ENCODE measurements at regions not wholly inside any gene's neighbourhood (a gene's known extent, or its start where the extent isn't known, plus 50 kb on each side); places are given as distances from the start of the nearest gene placed in this dataset.
"Not testable (repeated sequence)": the region's sequence is repeated elsewhere in the genome, so short reads cannot be mapped to it uniquely, and the experiment has no call there.

GRCh38 chr2:179385756-179386155 lies 121.1 kb upstream of the SESTD1 start:
- H3K27me3 Mint-ChIP-seq; H3K9me3 Mint-ChIP-seq; H3K4me1 Mint-ChIP-seq; H3K4me3 Mint-ChIP-seq; ATAC-seq (ENCODE audit: low read depth); H3K36me3 Mint-ChIP-seq; DNase-seq (ENCODE audit: low spot score in 2 of 2); H3K27ac Mint-ChIP-seq: not testable (repeated sequence)

DNA sequence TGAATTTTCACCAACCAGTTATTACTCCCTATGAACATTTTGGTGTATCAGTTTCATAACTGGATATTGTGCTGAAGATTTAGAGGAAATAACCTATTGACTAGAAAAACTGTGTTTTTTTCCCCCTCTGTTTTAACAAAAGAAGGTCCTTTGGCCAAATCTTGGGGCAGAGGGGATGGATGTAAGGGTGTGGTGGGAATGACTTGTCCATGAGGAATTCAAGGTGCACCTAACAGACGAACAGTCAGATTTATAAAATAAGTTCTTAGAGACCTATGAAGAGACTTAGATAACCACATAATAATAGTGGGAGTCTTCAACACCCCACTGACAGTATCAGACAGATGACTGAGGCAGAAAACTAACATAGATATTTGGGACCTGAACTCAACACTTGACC lies 119.3 kb upstream of the SESTD1 start:
- no peak overlapping the region for H3K4me3 Mint-ChIP-seq
- H3K4me1 Mint-ChIP-seq: no peaks in the 10 kb centered on the region
- no peaks in the 10 kb centered on the region for H3K9me3 Mint-ChIP-seq
- no peak for DNase-seq (ENCODE audit: low spot score in 2 of 2)
- ATAC-seq (ENCODE audit: low read depth): no peak
- peaks cover 2% of the 10 kb centered on the region for H3K36me3 Mint-ChIP-seq
- H3K27ac Mint-ChIP-seq: no peak overlapping the region
- peaks cover 5% of the 10 kb centered on the region for H3K27me3 Mint-ChIP-seq

- H3K4me1 Mint-ChIP-seq: no peaks in the 10 kb centered on the region
- no peak for ATAC-seq (ENCODE audit: low read depth)
- H3K27ac Mint-ChIP-seq: no peak overlapping the region
- H3K27me3 Mint-ChIP-seq: peaks cover 7% of the 10 kb centered on the region
- no peak overlapping the region for H3K4me3 Mint-ChIP-seq
- no peak for DNase-seq (ENCODE audit: low spot score in 2 of 2)
- H3K36me3 Mint-ChIP-seq: peaks cover 2% of the 10 kb centered on the region
- peaks cover 2% of the 10 kb centered on the region for H3K9me3 Mint-ChIP-seq
These were observed 112.7 kb upstream of the SESTD1 start for GRCh38 chr2:179377296-179377695.

DNA sequence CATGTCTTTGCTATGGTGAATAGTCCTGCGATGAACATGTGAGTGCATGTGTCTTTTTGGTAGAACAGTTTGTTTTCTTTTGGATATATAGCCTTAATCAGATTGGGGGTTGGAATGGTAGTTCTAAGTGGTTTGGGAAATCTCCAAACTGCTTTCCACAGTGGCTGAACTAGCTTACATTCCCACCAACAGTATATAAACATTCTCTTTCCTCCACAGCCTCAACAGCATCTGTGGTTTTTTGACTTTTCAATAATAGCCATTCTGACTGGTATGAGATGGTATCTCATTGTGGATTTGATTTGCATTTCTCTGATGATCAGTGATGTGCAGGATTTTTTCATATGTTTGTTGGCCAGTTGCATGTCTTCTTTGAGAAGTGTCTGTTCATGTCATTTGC lies 112.2 kb upstream of the SESTD1 start:
- no peak for ATAC-seq (ENCODE audit: low read depth)
- Mint-ChIP-seq H3K27ac (no peak overlapping the region), H3K27me3 (peaks cover 7% of the 10 kb centered on the region), H3K9me3 (peaks cover 2% of the 10 kb centered on the region), H3K4me1 (no peaks in the 10 kb centered on the region), H3K4me3 (no peak overlapping the region), H3K36me3 (peaks cover 2% of the 10 kb centered on the region)
- no peak for DNase-seq (ENCODE audit: low spot score in 2 of 2)

GRCh38 chr2:179373816-179374215 lies 109.2 kb upstream of the SESTD1 start:
- no peak for DNase-seq (ENCODE audit: low spot score in 2 of 2)
- peaks cover 6% of the 10 kb centered on the region for H3K27me3 Mint-ChIP-seq

GRCh38 chr2:179365561-179365960 lies 100.9 kb upstream of the SESTD1 start:
- not testable (repeated sequence) for H3K36me3 Mint-ChIP-seq; H3K27ac Mint-ChIP-seq; H3K9me3 Mint-ChIP-seq; H3K4me3 Mint-ChIP-seq; ATAC-seq (ENCODE audit: low read depth); H3K4me1 Mint-ChIP-seq; DNase-seq (ENCODE audit: low spot score in 2 of 2); H3K27me3 Mint-ChIP-seq

More at GRCh38 chr2:179373816-179374215, 109.2 kb upstream of the SESTD1 start:
- Mint-ChIP-seq H3K9me3 (peaks cover 2% of the 10 kb centered on the region), H3K27ac (no peak overlapping the region), H3K4me3 (no peak overlapping the region), H3K4me1 (no peaks in the 10 kb centered on the region), H3K36me3 (no peaks in the 10 kb centered on the region)
- ATAC-seq (ENCODE audit: low read depth): no peak

DNA sequence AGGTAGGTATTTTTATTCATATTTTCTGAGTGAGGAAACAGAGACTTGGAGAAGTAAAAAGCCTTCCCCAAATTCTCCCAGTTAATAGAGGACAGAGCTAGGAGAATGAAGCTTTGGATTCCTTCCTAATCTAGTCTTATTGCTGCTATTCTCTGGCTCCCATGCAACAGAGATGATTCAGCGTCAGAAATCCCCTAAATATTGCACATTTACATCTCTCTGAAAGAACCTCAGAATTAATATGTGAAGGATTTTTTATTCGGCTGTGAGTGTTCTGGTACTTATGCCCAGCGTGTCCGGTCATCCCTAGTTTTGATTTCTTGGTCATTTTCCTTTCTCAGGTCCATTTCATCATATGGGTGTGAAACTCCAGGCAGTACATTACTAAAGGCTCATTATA lies 91.2 kb upstream of the SESTD1 start:
- DNase-seq (ENCODE audit: low spot score in 2 of 2) (no peak), ATAC-seq (ENCODE audit: low read depth) (no peak)
- no peak overlapping the region for H3K4me3 Mint-ChIP-seq
- peaks cover 2% of the 10 kb centered on the region for H3K9me3 Mint-ChIP-seq
- peaks cover 7% of the 10 kb centered on the region for H3K4me1 Mint-ChIP-seq
- H3K36me3 Mint-ChIP-seq: no peaks in the 10 kb centered on the region
- no peak overlapping the region for H3K27ac Mint-ChIP-seq
- H3K27me3 Mint-ChIP-seq: no peaks in the 10 kb centered on the region

DNA sequence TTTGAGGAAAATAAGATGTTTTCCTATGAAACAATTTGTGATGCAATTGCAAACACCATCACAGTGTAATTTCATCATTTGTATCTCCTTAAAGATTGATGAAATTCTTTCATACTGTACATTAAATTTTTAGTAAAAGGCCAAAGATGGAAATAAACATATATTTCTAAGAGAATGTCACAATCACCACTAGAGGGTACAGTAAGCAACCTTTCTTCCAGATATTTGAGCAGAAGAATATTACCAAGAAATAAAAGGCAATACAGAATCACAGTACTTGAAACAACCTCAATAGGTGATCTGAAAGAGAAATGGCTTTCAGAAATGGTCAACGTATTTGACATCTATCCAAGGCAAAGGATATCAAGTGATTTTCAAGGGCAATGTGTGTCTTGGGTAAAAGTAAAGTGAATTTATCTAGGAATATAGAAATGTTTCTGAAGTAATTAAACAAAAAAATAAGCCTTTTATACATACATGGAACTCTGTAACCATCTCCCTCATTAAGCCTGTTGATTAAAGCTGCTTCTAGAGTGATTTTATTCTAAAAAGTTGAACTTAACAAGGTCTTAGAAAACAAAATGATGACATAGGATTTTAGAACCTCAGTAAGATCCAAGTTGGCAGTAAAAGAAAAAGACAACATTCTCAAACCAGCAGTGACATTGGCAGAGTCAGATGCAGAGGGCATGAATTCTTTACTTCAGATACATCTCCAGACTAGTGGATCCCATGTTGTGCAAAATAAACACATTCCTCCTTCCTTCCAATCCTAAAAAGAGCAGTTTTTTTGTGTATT lies 90.3 kb upstream of the SESTD1 start:
- DNase-seq (ENCODE audit: low spot score in 2 of 2): no peak
- H3K27me3 Mint-ChIP-seq: no peaks in the 10 kb centered on the region
- H3K36me3 Mint-ChIP-seq: no peaks in the 10 kb centered on the region
- peaks cover 8% of the 10 kb centered on the region for H3K4me1 Mint-ChIP-seq
- no peak for ATAC-seq (ENCODE audit: low read depth)
- no peak overlapping the region for H3K27ac Mint-ChIP-seq
- peaks cover 2% of the 10 kb centered on the region for H3K9me3 Mint-ChIP-seq
- no peak overlapping the region for H3K4me3 Mint-ChIP-seq

DNA sequence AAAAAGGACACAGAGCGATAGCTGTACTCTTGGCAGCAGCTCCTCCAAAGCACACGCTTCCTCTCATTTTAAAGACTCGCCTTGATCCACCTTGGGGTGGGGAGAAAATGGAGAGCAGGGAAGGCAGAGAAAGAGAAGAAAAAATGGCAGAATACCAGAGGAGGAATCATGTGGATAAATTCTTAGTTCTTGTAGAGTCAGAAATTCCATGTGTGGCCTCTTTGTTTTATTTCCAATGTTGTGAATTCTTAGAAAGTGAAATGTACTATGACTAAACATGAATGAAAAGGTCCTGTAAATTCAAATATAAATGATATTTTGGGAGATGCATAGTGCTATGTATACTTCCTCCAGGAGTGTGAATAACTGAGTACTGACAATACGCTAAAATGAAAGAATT lies 89.7 kb upstream of the SESTD1 start:
- no peak for DNase-seq (ENCODE audit: low spot score in 2 of 2)
- no peak overlapping the region for H3K4me3 Mint-ChIP-seq
- H3K4me1 Mint-ChIP-seq: peaks cover 11% of the 10 kb centered on the region
- ATAC-seq (ENCODE audit: low read depth): no peak
- no peaks in the 10 kb centered on the region for H3K36me3 Mint-ChIP-seq
- H3K27me3 Mint-ChIP-seq: no peaks in the 10 kb centered on the region
- H3K27ac Mint-ChIP-seq: no peak overlapping the region
- H3K9me3 Mint-ChIP-seq: peaks cover 2% of the 10 kb centered on the region

DNA sequence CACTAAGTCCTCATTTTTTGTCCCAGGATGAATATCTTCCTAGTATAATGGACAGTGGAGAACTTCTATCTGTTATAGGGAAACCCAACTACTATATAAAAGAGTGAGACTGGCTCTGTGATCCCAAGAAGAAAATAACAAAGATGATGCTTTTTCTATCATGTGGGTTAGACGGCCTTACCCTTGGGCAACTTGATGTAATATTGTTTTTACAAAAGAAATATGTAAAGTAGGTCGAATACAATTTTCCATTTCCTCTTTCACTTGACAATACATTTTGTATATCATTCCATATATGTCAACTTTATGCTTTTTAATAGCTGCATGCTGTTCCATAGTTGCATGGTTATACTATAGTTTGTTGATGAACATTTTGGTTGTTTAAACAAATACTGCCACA lies 87.5 kb upstream of the SESTD1 start:
- Mint-ChIP-seq H3K27ac (no peak overlapping the region), H3K9me3 (peaks cover 2% of the 10 kb centered on the region), H3K4me3 (no peak overlapping the region), H3K4me1 (peaks cover 11% of the 10 kb centered on the region), H3K27me3 (no peaks in the 10 kb centered on the region), H3K36me3 (no peaks in the 10 kb centered on the region)
- ATAC-seq (ENCODE audit: low read depth): no peak
- DNase-seq (ENCODE audit: low spot score in 2 of 2): no peak

GRCh38 chr2:179351057-179351456 lies 86.4 kb upstream of the SESTD1 start:
- peaks cover 11% of the 10 kb centered on the region for H3K4me1 Mint-ChIP-seq
- no peak overlapping the region for H3K27ac Mint-ChIP-seq
- peaks cover 2% of the 10 kb centered on the region for H3K9me3 Mint-ChIP-seq
- H3K27me3 Mint-ChIP-seq: no peaks in the 10 kb centered on the region
- H3K36me3 Mint-ChIP-seq: no peaks in the 10 kb centered on the region
- DNase-seq (ENCODE audit: low spot score in 2 of 2): no peak
- no peak overlapping the region for H3K4me3 Mint-ChIP-seq
- ATAC-seq (ENCODE audit: low read depth): no peak

DNA sequence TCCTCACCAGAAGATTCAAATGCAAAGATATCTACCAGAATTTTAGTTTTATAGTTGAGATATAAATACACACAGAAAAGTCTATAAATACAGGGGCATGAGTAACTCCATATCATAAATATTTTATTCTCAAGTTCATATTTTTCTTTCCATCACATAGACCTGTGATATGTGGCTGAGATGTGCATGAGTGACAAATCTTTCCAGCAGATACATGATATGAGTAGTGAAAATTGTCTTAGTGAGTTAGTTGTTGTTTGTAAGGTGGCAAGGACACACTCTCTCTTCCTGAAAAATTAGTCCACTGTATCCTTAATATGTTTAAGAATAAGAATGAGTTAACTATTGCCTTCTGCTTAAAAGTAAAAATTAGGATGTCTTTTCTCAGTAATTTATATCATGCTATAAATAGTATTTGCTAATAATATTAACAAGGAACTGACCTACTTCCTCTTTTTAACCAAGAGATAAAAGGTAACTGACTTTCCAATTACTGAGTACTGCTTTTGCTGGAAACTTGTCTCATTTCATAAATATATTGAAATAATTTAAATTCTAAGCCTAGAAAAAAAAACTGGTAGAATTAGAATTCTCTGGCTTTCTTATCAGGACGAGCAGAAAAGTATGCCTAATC lies 85.2 kb upstream of the SESTD1 start:
- Mint-ChIP-seq H3K4me1 (peaks cover 11% of the 10 kb centered on the region), H3K4me3 (no peak overlapping the region), H3K27me3 (no peaks in the 10 kb centered on the region), H3K36me3 (no peaks in the 10 kb centered on the region), H3K27ac (no peak overlapping the region), H3K9me3 (peaks cover 2% of the 10 kb centered on the region)
- DNase-seq (ENCODE audit: low spot score in 2 of 2): no peak
- ATAC-seq (ENCODE audit: low read depth): peak; percentile 56

- no peaks in the 10 kb centered on the region for H3K27me3 Mint-ChIP-seq
- ATAC-seq (ENCODE audit: low read depth): no peak
- H3K4me3 Mint-ChIP-seq: no peak overlapping the region
- H3K9me3 Mint-ChIP-seq: peaks cover 2% of the 10 kb centered on the region
- no peak for DNase-seq (ENCODE audit: low spot score in 2 of 2)
- H3K36me3 Mint-ChIP-seq: no peaks in the 10 kb centered on the region
- H3K27ac Mint-ChIP-seq: no peak overlapping the region
- peaks cover 15% of the 10 kb centered on the region for H3K4me1 Mint-ChIP-seq
These were observed 84.3 kb upstream of the SESTD1 start for GRCh38 chr2:179348906-179349305.

- H3K27ac Mint-ChIP-seq: no peak overlapping the region
- DNase-seq (ENCODE audit: low spot score in 2 of 2) (no peak), ATAC-seq (ENCODE audit: low read depth) (no peak)
- no peaks in the 10 kb centered on the region for H3K9me3 Mint-ChIP-seq
- no peaks in the 10 kb centered on the region for H3K36me3 Mint-ChIP-seq
- H3K27me3 Mint-ChIP-seq: no peaks in the 10 kb centered on the region
- H3K4me3 Mint-ChIP-seq: no peak overlapping the region
- H3K4me1 Mint-ChIP-seq: peaks cover 14% of the 10 kb centered on the region
These were observed 80.3 kb upstream of the SESTD1 start for GRCh38 chr2:179344970-179345369.
